ENCODE measurements at regions not wholly inside any gene's neighbourhood (a gene's known extent, or its start where the extent isn't known, plus 50 kb on each side); places are given as distances from the start of the nearest gene placed in this dataset.

DNA sequence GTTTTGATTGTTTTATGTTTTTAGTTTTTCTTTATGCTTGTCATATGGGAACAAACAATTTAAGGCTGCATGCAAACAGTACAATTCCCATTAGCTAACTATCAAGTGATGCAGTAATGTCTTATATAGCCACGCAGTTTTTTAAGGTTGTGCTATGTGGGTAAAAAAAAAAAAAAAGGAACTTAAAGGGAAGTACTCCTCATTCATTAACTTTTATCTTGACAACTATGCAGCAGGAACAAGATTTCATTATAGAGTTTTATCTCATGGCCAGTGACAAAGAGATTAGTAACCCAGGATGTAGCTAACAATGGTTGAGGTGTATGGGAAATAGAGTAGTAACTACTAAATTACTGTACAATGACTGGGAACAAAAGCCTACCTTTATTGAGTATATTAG is 1008.2 kb upstream of the CDH9 start:
- no peak for DNase-seq (ENCODE audit: low read depth in 4 of 4, low spot score in 2 of 4)

DNA sequence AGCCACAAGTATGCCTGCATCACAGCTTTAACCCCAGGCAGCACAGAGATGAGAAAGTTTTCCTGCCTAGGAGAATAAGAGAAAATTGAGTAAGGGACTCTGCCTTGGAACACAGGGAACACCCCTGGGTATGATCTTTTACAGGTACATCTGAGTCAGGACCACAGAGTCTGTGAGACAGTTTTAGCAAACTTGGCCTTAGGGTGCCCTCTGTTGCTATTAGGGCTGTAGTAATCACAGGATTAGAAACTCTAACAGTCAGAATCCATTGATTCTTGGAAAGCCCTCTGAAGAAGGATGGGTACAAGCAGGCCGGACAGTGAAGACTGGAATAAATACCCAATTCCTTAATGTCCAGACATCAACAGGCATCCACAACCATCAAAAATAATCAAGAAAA is 989.5 kb upstream of the CDH9 start:
- no peak for DNase-seq (ENCODE audit: low read depth in 4 of 4, low spot score in 2 of 4)

- no peak for DNase-seq (ENCODE audit: low read depth in 4 of 4, low spot score in 2 of 4)
Observed at GRCh38 chr5:28017178-28017577, 978.8 kb upstream of the CDH9 start.

DNA sequence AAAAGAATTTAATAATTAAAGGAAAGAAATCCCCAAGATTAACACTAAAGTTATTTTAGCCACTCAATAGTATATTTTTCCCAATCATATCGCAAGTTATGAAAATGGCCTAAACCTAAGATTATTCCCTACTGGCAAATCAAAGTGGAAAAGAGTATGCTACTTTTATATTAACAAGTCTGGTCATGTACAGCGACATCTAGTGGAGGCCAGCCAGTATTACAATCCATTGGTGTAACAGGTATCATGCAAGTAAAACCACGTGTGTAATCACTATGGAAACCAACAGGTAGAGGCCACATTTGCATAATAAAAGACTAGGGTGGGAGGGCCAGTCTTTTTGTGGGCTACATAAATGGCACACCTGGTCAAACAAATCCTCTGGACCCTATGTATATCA is 976.4 kb upstream of the CDH9 start:
- DNase-seq (ENCODE audit: low read depth in 4 of 4, low spot score in 2 of 4), result no peak

DNA sequence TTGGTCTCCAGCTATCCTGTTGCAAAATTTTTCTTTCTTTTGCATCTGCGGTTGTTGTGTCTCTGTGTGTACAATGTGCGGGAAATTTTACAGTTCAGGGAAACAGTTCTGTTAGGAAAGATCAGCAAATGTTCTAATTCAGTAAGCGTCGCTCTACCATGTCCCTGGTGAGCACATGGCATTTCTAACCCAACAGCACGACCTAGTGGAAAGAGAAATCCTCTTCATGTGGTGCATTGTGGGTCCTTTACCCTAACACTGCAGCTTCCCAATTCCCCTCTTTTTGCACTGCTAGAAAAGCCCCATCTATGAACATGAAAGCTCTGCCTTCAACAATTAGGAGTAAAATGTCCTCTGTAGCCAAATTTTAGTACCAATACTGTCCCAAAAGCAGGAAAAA is 974.2 kb upstream of the CDH9 start:
- no peak for DNase-seq (ENCODE audit: low read depth in 4 of 4, low spot score in 2 of 4)

DNA sequence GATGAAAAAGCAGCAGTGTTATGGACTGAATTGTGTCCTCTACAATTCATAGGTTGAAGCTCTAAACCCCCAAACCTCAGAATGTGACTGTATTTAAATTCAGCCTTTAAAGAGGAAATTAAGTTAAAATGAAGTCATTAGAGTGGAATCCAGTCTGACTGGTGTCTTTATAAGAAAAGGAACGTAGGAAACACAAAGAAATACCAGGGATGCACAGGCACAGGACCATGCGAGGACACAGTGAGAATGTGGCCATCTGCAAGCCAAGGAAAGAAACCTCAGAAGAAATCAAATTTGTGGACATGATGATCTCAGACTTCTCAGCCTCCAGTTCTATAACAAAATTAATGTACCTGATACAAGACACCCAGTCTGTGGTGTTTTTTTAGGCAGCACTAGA is 971.2 kb upstream of the CDH9 start:
- DNase-seq (ENCODE audit: low read depth in 4 of 4, low spot score in 2 of 4), result no peak

- DNase-seq (ENCODE audit: low read depth in 4 of 4, low spot score in 2 of 4), result no peak
Observed at GRCh38 chr5:27996665-27997064, 958.3 kb upstream of the CDH9 start.

GRCh38 chr5:27995867-27996266 is 957.5 kb upstream of the CDH9 start:
- DNase-seq (ENCODE audit: low read depth in 4 of 4, low spot score in 2 of 4), result no peak

DNA sequence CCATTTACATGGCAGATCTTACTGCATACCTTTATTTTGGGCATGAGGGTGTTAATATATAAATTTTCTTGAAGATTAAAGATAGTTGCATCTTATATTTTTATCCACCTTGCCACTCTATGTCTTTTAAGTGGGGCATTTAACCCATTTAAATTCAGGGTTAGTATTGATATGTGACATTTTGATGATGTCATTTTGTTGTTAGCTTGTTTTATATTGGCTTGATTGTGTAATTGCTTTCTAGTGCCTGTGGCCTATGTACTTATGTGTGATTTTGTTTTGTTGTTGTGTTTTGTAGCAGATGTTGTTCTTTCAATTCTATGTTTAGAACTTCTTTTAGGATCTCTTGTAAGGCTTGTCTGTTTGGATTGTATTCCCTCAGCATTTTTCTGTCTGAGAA is 939.9 kb upstream of the CDH9 start:
- no peak for DNase-seq (ENCODE audit: low read depth in 4 of 4, low spot score in 2 of 4)

DNA sequence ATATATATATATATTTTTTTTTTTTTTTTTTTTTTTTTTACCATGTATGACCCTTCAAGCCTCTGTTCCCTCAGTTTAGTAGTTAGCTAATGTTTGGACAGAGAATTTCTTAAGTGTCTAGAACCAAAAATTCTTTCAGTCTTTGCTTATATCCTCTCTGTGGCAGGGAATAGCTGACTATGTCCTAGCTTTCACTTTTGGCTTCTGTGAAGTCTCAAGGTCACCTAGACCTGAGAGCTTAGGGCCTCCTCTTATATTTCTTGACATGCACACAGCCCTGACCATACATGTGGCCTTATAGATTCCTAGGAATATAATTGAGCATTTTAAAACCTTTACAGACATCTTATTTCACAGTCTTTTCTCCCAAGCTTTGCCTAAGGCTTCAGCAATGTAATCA is 930.8 kb upstream of the CDH9 start:
- no peak for DNase-seq (ENCODE audit: low read depth in 4 of 4, low spot score in 2 of 4)

DNA sequence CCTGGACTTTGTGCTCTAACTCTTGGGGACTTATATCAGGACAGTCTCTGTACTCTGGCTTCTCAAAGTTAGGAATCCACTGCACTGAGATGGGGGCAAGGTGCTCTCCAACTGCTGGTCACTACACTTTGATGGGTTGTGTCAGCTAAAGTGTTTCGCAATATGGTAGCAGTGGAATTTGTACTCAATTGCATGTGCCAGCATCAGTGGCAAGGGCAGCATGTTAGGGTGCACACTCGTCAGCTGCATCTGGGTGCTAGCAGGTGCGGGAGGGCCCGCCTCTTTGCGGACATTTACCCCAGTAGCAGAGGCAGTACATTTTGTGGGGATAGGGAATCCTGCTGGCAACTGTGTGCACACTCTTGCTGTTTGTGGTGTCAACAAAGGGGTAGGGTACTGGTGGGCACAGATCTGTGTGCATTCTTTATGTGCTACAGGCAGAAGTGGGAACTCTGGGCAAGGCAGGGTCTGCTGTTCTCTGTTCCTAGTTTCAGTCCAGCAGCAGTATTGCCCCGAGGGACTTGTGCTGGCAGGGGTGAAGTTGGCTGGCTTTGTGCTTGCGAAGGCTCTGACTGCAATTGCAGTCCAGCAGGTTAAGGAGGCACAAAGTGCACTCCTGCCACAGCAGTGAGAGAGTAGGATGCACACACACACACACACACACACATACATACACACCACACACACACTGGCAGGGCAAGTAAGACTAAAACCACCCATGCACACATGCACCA is 924.8 kb upstream of the CDH9 start:
- no peak for DNase-seq (ENCODE audit: low read depth in 4 of 4, low spot score in 2 of 4)

DNA sequence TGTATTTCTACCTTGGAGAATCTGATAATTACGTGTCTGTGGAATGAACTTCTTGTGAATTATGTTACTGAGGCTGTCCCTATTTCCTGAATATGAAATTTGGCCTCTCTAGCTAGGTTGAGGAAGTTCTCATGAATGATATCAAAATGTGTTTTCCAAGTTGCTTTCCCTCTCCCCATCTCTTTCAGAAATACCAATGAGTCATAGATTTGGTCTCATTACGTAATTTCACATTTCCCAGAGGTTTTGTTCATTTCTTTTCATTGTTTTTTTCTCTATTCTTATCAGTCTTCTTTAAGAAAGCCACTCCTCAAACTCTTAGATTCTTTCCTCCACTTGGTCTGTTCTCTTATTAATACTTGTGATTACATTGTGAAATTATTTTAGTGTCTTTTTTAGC is 923.8 kb upstream of the CDH9 start:
- DNase-seq (ENCODE audit: low read depth in 4 of 4, low spot score in 2 of 4), result no peak

DNA sequence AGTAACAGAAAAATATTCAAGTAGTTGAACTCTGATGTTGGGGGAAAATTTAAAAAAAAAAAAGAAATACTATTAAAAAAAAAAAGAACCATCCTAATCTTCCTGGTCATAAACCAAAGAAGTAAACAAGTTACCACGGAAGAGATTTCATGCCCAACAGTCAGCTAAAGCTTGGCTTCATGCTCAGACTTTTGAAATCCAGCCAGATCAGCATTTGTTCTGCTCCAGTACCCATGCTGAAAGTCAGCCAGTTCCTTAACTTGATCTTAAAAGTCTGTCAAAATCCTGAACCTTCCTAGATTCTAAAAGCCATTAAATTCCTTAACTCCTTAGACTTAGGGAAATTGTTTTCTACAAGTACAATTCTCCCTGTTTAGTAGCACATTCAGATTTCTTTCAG is 908.7 kb upstream of the CDH9 start:
- peak in 2 of 4 donors; percentile 9 to 39 for DNase-seq (ENCODE audit: low read depth in 4 of 4, low spot score in 2 of 4)

GRCh38 chr5:27944471-27944870 is 906.1 kb upstream of the CDH9 start:
- DNase-seq (ENCODE audit: low read depth in 4 of 4, low spot score in 2 of 4), result no peak

DNA sequence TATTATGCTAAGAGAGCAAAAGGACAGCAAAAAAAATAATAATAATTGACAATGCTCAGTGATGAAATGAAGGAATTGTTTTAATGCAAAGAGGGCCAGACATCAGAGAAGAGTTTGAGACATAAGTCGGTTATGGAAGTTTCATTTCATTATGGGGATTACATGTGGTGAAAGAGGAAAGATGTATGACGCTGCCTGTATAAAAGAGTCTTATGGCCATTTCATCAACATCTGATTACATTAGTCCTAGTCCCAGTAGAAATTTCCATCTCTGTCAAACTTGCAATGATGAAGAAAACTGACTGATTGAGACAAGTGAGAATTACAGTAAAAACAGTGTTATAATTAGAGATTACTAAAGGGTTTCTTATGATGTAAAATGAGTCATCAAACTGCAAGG is 900.6 kb upstream of the CDH9 start:
- DNase-seq (ENCODE audit: low read depth in 4 of 4, low spot score in 2 of 4), result no peak

DNA sequence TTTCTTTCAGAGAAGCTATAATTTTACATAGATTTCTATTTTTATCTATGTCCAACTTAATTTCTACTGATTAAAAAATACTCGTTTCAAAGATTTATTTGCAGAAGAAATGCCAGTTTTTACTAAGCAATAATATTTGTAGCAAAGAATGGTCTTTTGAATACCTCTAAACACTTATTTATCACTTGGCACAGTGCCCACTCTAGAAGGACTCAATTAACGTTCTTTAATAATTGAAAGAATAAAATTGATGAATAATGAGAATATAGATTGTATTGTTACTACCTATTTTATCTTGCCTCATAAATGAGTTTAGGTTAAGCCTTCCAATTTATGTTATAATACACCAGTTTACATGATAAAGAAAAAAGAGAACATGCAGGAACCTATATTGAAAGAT is 889.7 kb upstream of the CDH9 start:
- DNase-seq (ENCODE audit: low read depth in 4 of 4, low spot score in 2 of 4), result no peak

GRCh38 chr5:27911216-27911615 is 872.8 kb upstream of the CDH9 start:
- DNase-seq (ENCODE audit: low read depth in 4 of 4, low spot score in 2 of 4), result no peak

DNA sequence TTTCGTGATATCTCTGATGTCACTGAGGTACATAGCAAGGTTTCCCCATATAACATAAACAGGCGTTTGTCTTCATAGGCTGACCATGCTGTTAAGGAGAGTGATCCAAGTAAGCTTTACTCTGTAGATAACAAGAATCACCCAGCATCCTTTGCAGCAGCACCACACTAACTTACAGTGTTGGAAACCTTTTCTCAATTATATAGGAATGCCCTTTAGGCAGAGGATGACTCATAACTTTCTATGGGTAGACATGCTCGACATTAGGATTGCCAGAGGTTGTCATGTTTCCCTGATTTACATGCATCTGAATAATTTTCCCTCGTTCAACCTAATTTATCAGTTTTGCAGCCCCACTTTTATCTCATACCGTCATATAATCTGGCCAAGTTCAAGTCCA is 870.0 kb upstream of the CDH9 start:
- no peak for DNase-seq (ENCODE audit: low read depth in 4 of 4, low spot score in 2 of 4)

DNA sequence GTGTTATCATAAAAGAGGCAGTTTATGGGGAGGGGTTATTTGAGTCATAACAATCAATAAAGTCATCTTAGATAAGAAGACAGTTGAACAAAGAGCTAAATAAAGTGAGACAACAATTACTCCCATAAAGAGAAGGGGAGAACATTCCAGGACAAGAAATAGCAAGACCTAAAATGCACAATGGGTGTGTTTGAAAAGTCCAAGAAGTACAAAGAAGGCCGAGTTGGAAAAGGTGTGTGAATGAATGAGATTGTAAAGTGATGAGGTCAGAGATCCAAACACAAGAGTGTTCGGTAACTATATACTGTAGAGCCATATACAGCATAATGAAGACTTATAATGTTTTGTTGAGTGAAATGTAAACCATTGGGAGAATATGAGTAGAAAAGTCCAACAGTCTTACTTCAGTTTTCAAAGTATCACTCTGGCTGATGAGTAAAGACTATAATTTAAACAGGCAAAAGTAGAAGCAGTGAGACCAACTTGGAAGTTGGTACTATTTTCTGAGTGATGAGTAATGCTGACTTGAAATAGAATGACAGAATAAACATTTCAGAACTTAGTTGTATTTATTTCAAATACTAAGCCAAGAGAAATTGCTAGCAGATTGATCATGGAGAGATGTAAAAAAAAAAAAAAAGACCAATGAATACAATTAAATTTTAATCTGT is 868.7 kb upstream of the CDH9 start:
- no peak for DNase-seq (ENCODE audit: low read depth in 4 of 4, low spot score in 2 of 4)

DNA sequence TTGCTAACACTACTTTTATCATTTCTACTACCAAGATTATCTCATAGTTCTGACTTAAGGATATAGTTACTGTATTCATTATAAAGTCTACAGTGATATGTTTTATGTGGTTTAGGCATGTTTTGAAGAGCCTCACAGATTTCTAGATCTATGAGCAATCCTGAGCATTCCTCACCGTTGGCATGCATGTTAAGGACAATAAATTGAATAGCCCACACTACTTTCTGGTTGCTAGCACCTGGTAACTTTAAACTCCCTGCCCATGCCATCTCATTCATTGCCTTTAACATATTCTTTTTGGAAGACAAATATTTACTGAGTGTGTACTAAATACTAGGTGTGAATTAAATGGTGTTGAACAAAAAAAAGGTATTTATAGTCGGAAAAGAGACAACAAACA is 868.1 kb upstream of the CDH9 start:
- DNase-seq (ENCODE audit: low read depth in 4 of 4, low spot score in 2 of 4), result no peak

GRCh38 chr5:27900761-27901160 is 862.4 kb upstream of the CDH9 start:
- DNase-seq (ENCODE audit: low read depth in 4 of 4, low spot score in 2 of 4), result no peak

GRCh38 chr5:27876071-27876470 is 837.7 kb upstream of the CDH9 start:
- DNase-seq (ENCODE audit: low read depth in 4 of 4, low spot score in 2 of 4), result no peak

- no peak for DNase-seq (ENCODE audit: low read depth in 4 of 4, low spot score in 2 of 4)
Observed at GRCh38 chr5:27875148-27875547, 836.8 kb upstream of the CDH9 start.

Measured in left renal cortex interstitium (tissue), 4 donors.